Effector CD4-positive, alpha-beta T cell (primary cell): ENCODE measurements at regions not wholly inside any gene's neighbourhood (a gene's known extent, or its start where the extent isn't known, plus 50 kb on each side); places are given as distances from the start of the nearest gene placed in this dataset.
"Not testable (repeated sequence)": the region's sequence is repeated elsewhere in the genome, so short reads cannot be mapped to it uniquely, and the experiment has no call there.

ENCODE experiments used
- DNase-seq: peaks from one replicate; pipeline ENCODE4 v3.0.0-alpha.2; 2020

- no peak for DNase-seq
Observed at GRCh38 chrX:5695971-5696370, 532.7 kb downstream of the NLGN4X start.

GRCh38 chrX:5683996-5684395 lies 544.7 kb downstream of the NLGN4X start:
- DNase-seq, result no peak

- DNase-seq, result no peak
Observed at GRCh38 chrX:5681159-5681558, 547.5 kb downstream of the NLGN4X start.

- no peak for DNase-seq
Observed at GRCh38 chrX:5674036-5674435, 554.6 kb downstream of the NLGN4X start.

- no peak for DNase-seq
Observed at GRCh38 chrX:5672099-5672498, 556.6 kb downstream of the NLGN4X start.

- not testable (repeated sequence) for DNase-seq
Observed at GRCh38 chrX:5666689-5667088, 562.0 kb downstream of the NLGN4X start.

GRCh38 chrX:5656544-5656943 lies 572.1 kb downstream of the NLGN4X start:
- no peak for DNase-seq

GRCh38 chrX:5650904-5651303 lies 577.8 kb downstream of the NLGN4X start:
- DNase-seq, result no peak

GRCh38 chrX:5648941-5649568 lies 579.6 kb downstream of the NLGN4X start:
- DNase-seq, result no peak

- DNase-seq, result no peak
Observed at GRCh38 chrX:5646818-5647217, 581.8 kb downstream of the NLGN4X start.

- no peak for DNase-seq
Observed at GRCh38 chrX:5644776-5645175, 583.9 kb downstream of the NLGN4X start.

- no peak for DNase-seq
Observed at GRCh38 chrX:5640071-5640470, 588.6 kb downstream of the NLGN4X start.

GRCh38 chrX:5638572-5638971 lies 590.1 kb downstream of the NLGN4X start:
- no peak for DNase-seq

- no peak for DNase-seq
Observed at GRCh38 chrX:5632887-5633286, 595.8 kb downstream of the NLGN4X start.

- no peak for DNase-seq
Observed at GRCh38 chrX:5632061-5632614, 596.5 kb downstream of the NLGN4X start.

- no peak for DNase-seq
Observed at GRCh38 chrX:5617666-5618065, 611.0 kb downstream of the NLGN4X start.

- no peak for DNase-seq
Observed at GRCh38 chrX:5595570-5595969, 633.1 kb downstream of the NLGN4X start.

- no peak for DNase-seq
Observed at GRCh38 chrX:5586726-5587125, 641.9 kb downstream of the NLGN4X start.

- DNase-seq, result no peak
Observed at GRCh38 chrX:5575407-5575806, 653.3 kb downstream of the NLGN4X start.

- DNase-seq, result no peak
Observed at GRCh38 chrX:5568934-5569333, 659.7 kb downstream of the NLGN4X start.

- no peak for DNase-seq
Observed at GRCh38 chrX:5559386-5559785, 669.3 kb downstream of the NLGN4X start.

- DNase-seq, result no peak
Observed at GRCh38 chrX:5549512-5549911, 679.2 kb downstream of the NLGN4X start.

GRCh38 chrX:5537098-5537497 lies 691.6 kb downstream of the NLGN4X start:
- no peak for DNase-seq

- no peak for DNase-seq
Observed at GRCh38 chrX:5536261-5536660, 692.4 kb downstream of the NLGN4X start.

GRCh38 chrX:5528057-5528456 lies 700.6 kb downstream of the NLGN4X start:
- no peak for DNase-seq
